ENCODE measurements at regions not wholly inside any gene's neighbourhood (a gene's known extent, or its start where the extent isn't known, plus 50 kb on each side); places are given as distances from the start of the nearest gene placed in this dataset.

- intact Hi-C loops (cut with micrococcal nuclease; ENCODE audit: unreplicated experiment) (no loop called here), in situ Hi-C loops (cut with HindIII; ENCODE audit: extremely low pct_ligation_motif_present, low pct_unique_long_range_greater_than_20kb) (no loop called here)
- no peak for TF ChIP-seq TSC22D2 (CRISPR knock-in tag; IDR thresholded peaks at IDR 0.05; ENCODE audit: borderline replicate concordance)
- no peak for TF ChIP-seq ZBTB26 (CRISPR knock-in tag; IDR thresholded peaks at IDR 0.05; ENCODE audit: borderline replicate concordance)
- peak in 1 of 2 experiments; percentile 48; a peak in 3 of 4 replicates for TF ChIP-seq MAFK (conservative IDR thresholded peaks at IDR 0.05 in 1 of 2, IDR thresholded peaks at IDR 0.05 in 1 of 2; ENCODE audit: low read length in 2 of 2)
- no peak for TF ChIP-seq KDM1A (CRISPR knock-in tag; IDR thresholded peaks at IDR 0.05)
- 0 out of 2 replicates have a peak, but pooled peaks have one; percentile 17 for TF ChIP-seq MAFF (IDR thresholded peaks at IDR 0.05; ENCODE audit: low read depth, low read length)
- no peak for TF ChIP-seq HNRNPH1 (optimal IDR thresholded peaks at IDR 0.05; ENCODE audit: low read depth, low read length)
- TF ChIP-seq EEA1 (CRISPR knock-in tag; IDR thresholded peaks at IDR 0.05; ENCODE audit: borderline replicate concordance) = no peak
- TF ChIP-seq MTF2 (CRISPR knock-in tag; IDR thresholded peaks at IDR 0.05; ENCODE audit: borderline replicate concordance) = no peak
- no peak for TF ChIP-seq ZNF3 (CRISPR knock-in tag; IDR thresholded peaks at IDR 0.05)
- no peak for TF ChIP-seq SMAD1 (CRISPR knock-in tag; IDR thresholded peaks at IDR 0.05; ENCODE audit: borderline replicate concordance, low read depth)
- no peak for TF ChIP-seq SNAPC4 (CRISPR knock-in tag; IDR thresholded peaks at IDR 0.05)
- no peak for TF ChIP-seq SOX5 (CRISPR knock-in tag; IDR thresholded peaks at IDR 0.05; ENCODE audit: borderline replicate concordance)
- ChIA-PET CTCF (ENCODE audit: low intra/inter-chr PET ratio, low total read pairs) (no interaction called here), POLR2A (no interaction called here)
- no peak for DNase-seq (ENCODE audit: low spot score)
- Histone ChIP-seq H3K9ac (ENCODE audit: insufficient read depth, low read depth, low read length) (no peak overlapping the region), H3K9me3 (ENCODE audit: low read length) (peaks cover 7% of the 10 kb centered on the region; the same call in 1 of the 2 replicates), H4K20me1 (ENCODE audit: insufficient read depth, low read length) (no peaks in the 10 kb centered on the region), H3K4me1 (ENCODE audit: insufficient read depth, low read length) (no peaks in the 10 kb centered on the region), H3K27me3 (ENCODE audit: control insufficient read depth in 1 of 2, insufficient read depth in 2 of 2, low read length in 2 of 2) (peaks cover 1 to 20% of the 10 kb centered on the region in 2 experiments; a peak in 1 of 5 replicates), H3K79me2 (ENCODE audit: insufficient read depth, low read length) (no peaks in the 10 kb centered on the region), H3K36me3 (replicated peaks in 1 of 2; ENCODE audit: control insufficient read depth in 1 of 2, insufficient read depth in 2 of 2, low read length in 2 of 2) (no peaks in the 10 kb centered on the region), H2AFZ (ENCODE audit: low read length) (no peak overlapping the region), H3K4me2 (ENCODE audit: low read depth, low read length) (no peak overlapping the region), H3K4me3 (replicated peaks in 1 of 3; ENCODE audit: insufficient read depth in 1 of 3, low read depth in 2 of 3, low read length in 3 of 3) (no peak overlapping the region), H3K27ac (ENCODE audit: extremely low read length, insufficient read depth, low read length) (no peak overlapping the region)
- no TSS peak for BruUV-seq (replicated peaks)
- FAIRE-seq = no peak
- 28% methylated on average over 12 of the region's 12 CpGs for WGBS (ENCODE audit: low lambda C conversion rate)
- ATAC-seq = no peak
Observed at GRCh38 chr1:25073640-25074270, 143.7 kb upstream of the RUNX3 start.

All from HepG2 (cell line).